Breast epithelium (tissue), 3 donors: ENCODE measurements at regions not wholly inside any gene's neighbourhood (a gene's known extent, or its start where the extent isn't known, plus 50 kb on each side); places are given as distances from the start of the nearest gene placed in this dataset.

Source experiments
- POLR2A ChIP-seq: fragments of 450-650 bp; IDR thresholded peaks from one replicate; pipeline ENCODE4 v1.6.1; 2016; ENCODE audit warnings: antibody characterized with exemption, mild to moderate bottlenecking, moderate library complexity
- TF ChIP-seq, protein P1 (sequence below), 3 donors: fragments of 450-650 bp; IDR thresholded peaks; one replicate each; pipeline ENCODE4 v1.5.1; 2016 to 2017; ENCODE audit warnings: antibody characterized with exemption in 3 of 3, mild to moderate bottlenecking in 3 of 3, moderate library complexity in 3 of 3

DNA sequence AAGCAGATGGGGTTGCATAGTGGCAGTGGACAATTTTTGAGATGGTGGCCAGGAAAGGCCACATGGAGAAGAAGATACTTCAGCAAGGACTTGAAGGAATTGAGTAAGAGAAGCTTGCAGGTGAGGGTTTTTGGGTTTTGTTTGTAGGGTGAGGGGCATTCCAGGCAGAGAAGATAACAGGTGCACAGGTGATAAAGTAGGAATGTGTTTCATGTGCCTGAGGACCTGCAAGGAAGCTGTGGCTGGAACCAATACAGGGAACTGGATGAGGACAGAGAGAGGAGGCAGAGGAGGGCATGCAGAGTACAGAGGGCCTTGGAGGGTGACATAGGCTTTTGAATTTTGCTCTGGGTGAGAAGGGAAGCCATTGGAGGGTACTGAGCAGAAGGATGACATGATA, 314.5 kb downstream of the KLF12 start:
- TF ChIP-seq, protein P1, sequence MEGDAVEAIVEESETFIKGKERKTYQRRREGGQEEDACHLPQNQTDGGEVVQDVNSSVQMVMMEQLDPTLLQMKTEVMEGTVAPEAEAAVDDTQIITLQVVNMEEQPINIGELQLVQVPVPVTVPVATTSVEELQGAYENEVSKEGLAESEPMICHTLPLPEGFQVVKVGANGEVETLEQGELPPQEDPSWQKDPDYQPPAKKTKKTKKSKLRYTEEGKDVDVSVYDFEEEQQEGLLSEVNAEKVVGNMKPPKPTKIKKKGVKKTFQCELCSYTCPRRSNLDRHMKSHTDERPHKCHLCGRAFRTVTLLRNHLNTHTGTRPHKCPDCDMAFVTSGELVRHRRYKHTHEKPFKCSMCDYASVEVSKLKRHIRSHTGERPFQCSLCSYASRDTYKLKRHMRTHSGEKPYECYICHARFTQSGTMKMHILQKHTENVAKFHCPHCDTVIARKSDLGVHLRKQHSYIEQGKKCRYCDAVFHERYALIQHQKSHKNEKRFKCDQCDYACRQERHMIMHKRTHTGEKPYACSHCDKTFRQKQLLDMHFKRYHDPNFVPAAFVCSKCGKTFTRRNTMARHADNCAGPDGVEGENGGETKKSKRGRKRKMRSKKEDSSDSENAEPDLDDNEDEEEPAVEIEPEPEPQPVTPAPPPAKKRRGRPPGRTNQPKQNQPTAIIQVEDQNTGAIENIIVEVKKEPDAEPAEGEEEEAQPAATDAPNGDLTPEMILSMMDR (IDR thresholded peaks at IDR 0.05) = no peak
- no peak for TF ChIP-seq POLR2A
